Spleen (tissue), 3 donors: ENCODE measurements at regions not wholly inside any gene's neighbourhood (a gene's known extent, or its start where the extent isn't known, plus 50 kb on each side); places are given as distances from the start of the nearest gene placed in this dataset.

ENCODE experiments used
- POLR2A ChIP-seq, 3 donors: fragments of 450-650 bp; IDR thresholded peaks; one replicate each; pipeline ENCODE4 v1.5.1; 2017; ENCODE audit warnings: antibody characterized with exemption in 3 of 3, mild to moderate bottlenecking in 1 of 3
- POLR2AphosphoS5 ChIP-seq, 3 donors: sonication (generic); formaldehyde crosslinking; IDR thresholded peaks; one replicate each; pipeline ENCODE4 v1.5.1; 2017; ENCODE audit warnings: antibody characterized with exemption in 3 of 3

- TF ChIP-seq POLR2A (IDR thresholded peaks at IDR 0.05) (no peak), POLR2AphosphoS5 (IDR thresholded peaks at IDR 0.05) (no peak)
Measured at GRCh38 chr17:65314212-65314611, 177.0 kb downstream of the RGS9 start.
